ENCODE measurements at regions not wholly inside any gene's neighbourhood (a gene's known extent, or its start where the extent isn't known, plus 50 kb on each side); places are given as distances from the start of the nearest gene placed in this dataset.

DNA sequence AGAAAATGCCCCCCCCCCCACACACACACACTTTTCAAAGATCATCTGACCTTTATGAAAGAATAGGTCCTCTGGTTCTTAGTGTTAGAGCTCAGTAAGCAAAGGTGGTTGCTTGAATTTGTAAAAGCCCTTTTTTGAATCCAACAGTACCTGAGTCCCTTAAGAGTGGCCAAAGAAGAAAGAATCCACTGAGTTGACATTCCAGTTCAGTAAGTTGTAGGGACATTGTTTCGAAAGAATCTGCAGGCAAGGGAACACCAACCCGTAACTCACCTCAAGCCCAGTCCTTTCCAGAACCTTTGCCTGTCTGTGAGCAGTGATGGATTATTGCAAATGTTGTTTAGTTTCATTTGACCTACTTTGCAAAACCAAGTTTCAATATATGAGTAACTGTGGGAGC, 64.2 kb upstream of the MAP3K4 start:
- Histone ChIP-seq H3K4me1 (replicated peaks in 1 of 2) (peaks cover 10 to 16% of the 10 kb centered on the region in 2 donors), H3K36me3 (replicated peaks in 1 of 2) (no peaks in the 10 kb centered on the region), H3K4me3 (no peak overlapping the region), H3K9me3 (replicated peaks in 1 of 3) (no peaks in the 10 kb centered on the region), H3K27me3 (no peaks in the 10 kb centered on the region), H3K27ac (no peak overlapping the region)
- 78 to 83% (median 80%) methylated on average over 2 of the region's 2 CpGs for WGBS, 4 donors
- DNase-seq, result no peak
- TF ChIP-seq POLR2A (IDR thresholded peaks at IDR 0.05), result no peak
- TF ChIP-seq, protein P1, sequence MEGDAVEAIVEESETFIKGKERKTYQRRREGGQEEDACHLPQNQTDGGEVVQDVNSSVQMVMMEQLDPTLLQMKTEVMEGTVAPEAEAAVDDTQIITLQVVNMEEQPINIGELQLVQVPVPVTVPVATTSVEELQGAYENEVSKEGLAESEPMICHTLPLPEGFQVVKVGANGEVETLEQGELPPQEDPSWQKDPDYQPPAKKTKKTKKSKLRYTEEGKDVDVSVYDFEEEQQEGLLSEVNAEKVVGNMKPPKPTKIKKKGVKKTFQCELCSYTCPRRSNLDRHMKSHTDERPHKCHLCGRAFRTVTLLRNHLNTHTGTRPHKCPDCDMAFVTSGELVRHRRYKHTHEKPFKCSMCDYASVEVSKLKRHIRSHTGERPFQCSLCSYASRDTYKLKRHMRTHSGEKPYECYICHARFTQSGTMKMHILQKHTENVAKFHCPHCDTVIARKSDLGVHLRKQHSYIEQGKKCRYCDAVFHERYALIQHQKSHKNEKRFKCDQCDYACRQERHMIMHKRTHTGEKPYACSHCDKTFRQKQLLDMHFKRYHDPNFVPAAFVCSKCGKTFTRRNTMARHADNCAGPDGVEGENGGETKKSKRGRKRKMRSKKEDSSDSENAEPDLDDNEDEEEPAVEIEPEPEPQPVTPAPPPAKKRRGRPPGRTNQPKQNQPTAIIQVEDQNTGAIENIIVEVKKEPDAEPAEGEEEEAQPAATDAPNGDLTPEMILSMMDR (IDR thresholded peaks at IDR 0.05), result no peak
- intact Hi-C loops (cut with DNase I), result loop anchor here in 1 of 2 donors (10.0 kb wide), 1 partner anchor 193 kb away; no protein-coding TSS in a partner anchor

DNA sequence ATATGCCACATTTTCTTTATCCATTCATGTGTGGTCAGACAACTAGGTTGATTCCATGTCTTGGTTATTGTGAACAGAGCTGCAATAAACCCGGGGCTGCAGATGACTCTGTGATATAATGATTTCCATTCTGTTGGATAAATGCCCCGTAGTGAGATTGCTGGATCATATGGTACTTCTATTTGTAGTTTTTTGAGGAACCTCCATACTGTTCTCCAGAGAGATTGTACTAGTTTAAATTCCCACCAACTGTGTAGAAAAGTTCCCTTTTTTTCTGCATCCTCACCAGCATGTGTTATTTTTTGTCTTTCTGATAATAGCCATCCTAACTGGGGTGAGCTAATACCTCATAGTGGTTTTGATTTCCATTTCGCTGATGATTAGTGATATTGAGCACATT, 62.2 kb upstream of the MAP3K4 start:
- peaks cover 10 to 16% of the 10 kb centered on the region in 2 donors for H3K4me1 ChIP-seq (replicated peaks in 1 of 2)
- no peak for DNase-seq
- 62 to 87% (median 72%) methylated on average over 3 of the region's 3 CpGs for WGBS, 4 donors
- intact Hi-C loops (cut with DNase I), result loop anchor here in 1 of 2 donors (10.0 kb wide), 1 partner anchor 195 kb away; no protein-coding TSS in a partner anchor
- TF ChIP-seq, protein P1 (IDR thresholded peaks at IDR 0.05), result no peak
- no peak for TF ChIP-seq POLR2A (IDR thresholded peaks at IDR 0.05)
- H3K36me3 ChIP-seq (replicated peaks in 1 of 2), result no peaks in the 10 kb centered on the region
- no peaks in the 10 kb centered on the region for H3K27me3 ChIP-seq
- no peak overlapping the region for H3K4me3 ChIP-seq
- no peaks in the 10 kb centered on the region for H3K9me3 ChIP-seq (replicated peaks in 1 of 3)
- no peak overlapping the region for H3K27ac ChIP-seq

DNA sequence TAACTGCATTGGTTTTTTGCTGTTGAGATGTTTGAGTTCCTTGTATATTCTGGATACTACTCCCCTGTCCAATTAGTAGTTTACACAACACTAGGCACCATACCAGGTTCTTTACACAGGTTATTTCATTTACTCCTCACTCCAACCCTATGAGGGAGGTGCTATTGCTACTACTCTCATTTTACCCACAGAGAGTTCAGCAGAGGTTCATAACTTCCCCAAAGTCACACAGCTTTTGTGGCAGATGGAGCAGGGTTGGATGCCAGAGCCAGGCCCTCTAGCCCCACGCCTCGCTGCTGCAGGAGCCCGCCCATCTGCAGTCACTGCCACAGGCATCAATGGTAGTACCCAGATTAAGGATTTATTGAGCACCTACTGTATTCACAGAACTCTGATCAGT, 61.7 kb upstream of the MAP3K4 start:
- intact Hi-C loops (cut with DNase I), result loop anchor here (2.0 to 10.0 kb wide), 6 partner anchors 55 to 443 kb away; partner anchors contain the start of gene MAP3K4 (in 1 of the 2)
- Histone ChIP-seq H3K9me3 (replicated peaks in 1 of 3) (no peaks in the 10 kb centered on the region), H3K36me3 (replicated peaks in 1 of 2) (no peaks in the 10 kb centered on the region), H3K27me3 (no peaks in the 10 kb centered on the region), H3K27ac (no peak overlapping the region), H3K4me3 (no peak overlapping the region), H3K4me1 (replicated peaks in 1 of 2) (peaks cover 10 to 16% of the 10 kb centered on the region in 2 donors)
- no peak for TF ChIP-seq POLR2A (IDR thresholded peaks at IDR 0.05)
- TF ChIP-seq, protein P1 (IDR thresholded peaks at IDR 0.05), result no peak
- DNase-seq, result no peak
- WGBS, 4 donors, result 78 to 94% (median 82%) methylated on average over 3 of the region's 3 CpGs

DNA sequence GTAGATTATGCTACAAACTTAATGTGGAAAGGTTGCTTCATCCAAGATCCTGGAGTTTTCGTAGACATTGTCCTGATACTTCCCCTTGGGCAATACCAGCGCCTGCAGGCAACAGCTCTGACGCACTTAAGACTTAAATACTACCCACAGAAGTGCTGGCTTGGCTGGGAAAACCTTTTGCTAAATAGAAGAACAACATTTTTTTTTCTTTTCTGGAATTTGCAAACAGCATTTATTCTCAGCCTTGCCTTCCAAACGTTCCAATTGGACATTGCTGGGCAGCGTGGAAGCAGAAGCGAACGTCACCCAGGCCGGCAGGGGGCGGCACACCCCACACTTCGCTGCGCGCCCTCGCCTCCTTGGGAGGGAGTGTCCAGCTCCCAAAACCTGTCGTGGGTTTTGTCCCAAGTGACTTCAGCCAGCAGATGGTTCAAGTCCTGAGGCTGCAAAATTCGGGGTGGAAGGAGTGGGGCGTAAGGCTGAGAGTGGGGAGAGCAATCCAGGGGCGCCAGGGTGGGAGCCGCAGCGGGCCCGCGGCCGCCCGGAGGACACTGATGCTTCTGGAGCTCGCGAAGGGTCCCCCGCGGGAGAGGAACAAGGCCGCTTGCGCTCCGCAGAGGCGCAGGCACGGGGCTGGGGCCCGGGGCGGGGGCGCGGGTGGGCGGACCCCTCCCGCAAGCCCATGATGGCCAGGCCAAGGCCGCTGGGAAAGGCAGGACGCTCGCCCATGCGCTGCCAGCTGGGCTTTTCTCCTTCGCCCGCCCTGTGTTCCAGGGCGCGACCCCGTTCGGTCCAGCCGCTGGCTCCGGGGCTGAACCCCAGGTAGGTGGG, 60.8 kb upstream of the MAP3K4 start:
- Histone ChIP-seq H3K27me3 (no peaks in the 10 kb centered on the region), H3K4me1 (replicated peaks in 1 of 2) (peaks cover 10 to 16% of the 10 kb centered on the region in 2 donors), H3K36me3 (replicated peaks in 1 of 2) (no peaks in the 10 kb centered on the region), H3K27ac (no peak overlapping the region), H3K9me3 (replicated peaks in 1 of 3) (no peaks in the 10 kb centered on the region), H3K4me3 (peak overlapping the region in 2 of 4 donors; percentile 55 to 56)
- peak; percentile 75 to 86 (median 79) for DNase-seq
- intact Hi-C loops (cut with DNase I), result loop anchor here (2.0 to 10.0 kb wide), 5 partner anchors 54 to 442 kb away; partner anchors contain the start of gene MAP3K4 (in 1 of the 2)
- no peak for TF ChIP-seq POLR2A (IDR thresholded peaks at IDR 0.05)
- TF ChIP-seq, protein P1 (IDR thresholded peaks at IDR 0.05), result peak; percentile 86 to 94 (median 90)
- 4 to 6% (median 5%) methylated on average over 13 to 50 of the region's 50 CpGs for WGBS, 4 donors
